ENCODE measurements at regions not wholly inside any gene's neighbourhood (a gene's known extent, or its start where the extent isn't known, plus 50 kb on each side); places are given as distances from the start of the nearest gene placed in this dataset.

- Mint-ChIP-seq H3K4me3 (no peak overlapping the region), H3K27ac (no peak overlapping the region), H3K9me3 (no peaks in the 10 kb centered on the region), H3K4me1 (ENCODE audit: low read depth) (no peaks in the 10 kb centered on the region), H3K27me3 (ENCODE audit: low read depth) (no peaks in the 10 kb centered on the region), H3K36me3 (ENCODE audit: low read depth) (no peaks in the 10 kb centered on the region)
- DNase-seq (ENCODE audit: low spot score) = no peak
Measured at GRCh38 chr1:65486613-65487012, 66.1 kb downstream of the LEPR start.

GRCh38 chr1:65489481-65489880 is 69.0 kb downstream of the LEPR start:
- Mint-ChIP-seq H3K4me1 (ENCODE audit: low read depth) (no peaks in the 10 kb centered on the region), H3K27me3 (ENCODE audit: low read depth) (no peaks in the 10 kb centered on the region), H3K9me3 (no peaks in the 10 kb centered on the region), H3K27ac (no peak overlapping the region), H3K36me3 (ENCODE audit: low read depth) (no peaks in the 10 kb centered on the region), H3K4me3 (no peak overlapping the region)
- no peak for DNase-seq (ENCODE audit: low spot score)

GRCh38 chr1:65490231-65491009 is 70.0 kb downstream of the LEPR start:
- H3K4me3 Mint-ChIP-seq = no peak overlapping the region
- no peak overlapping the region for H3K27ac Mint-ChIP-seq
- H3K9me3 Mint-ChIP-seq = no peaks in the 10 kb centered on the region
- peaks cover 3% of the 10 kb centered on the region for H3K4me1 Mint-ChIP-seq (ENCODE audit: low read depth)
- DNase-seq (ENCODE audit: low spot score) = no peak
- no peaks in the 10 kb centered on the region for H3K36me3 Mint-ChIP-seq (ENCODE audit: low read depth)
- H3K27me3 Mint-ChIP-seq (ENCODE audit: low read depth) = no peaks in the 10 kb centered on the region

GRCh38 chr1:65491472-65491871 is 71.0 kb downstream of the LEPR start:
- DNase-seq (ENCODE audit: low spot score) = no peak
- H3K36me3 Mint-ChIP-seq (ENCODE audit: low read depth) = no peaks in the 10 kb centered on the region
- H3K27ac Mint-ChIP-seq = no peak overlapping the region
- H3K27me3 Mint-ChIP-seq (ENCODE audit: low read depth) = no peaks in the 10 kb centered on the region
- no peak overlapping the region for H3K4me3 Mint-ChIP-seq
- H3K9me3 Mint-ChIP-seq = no peaks in the 10 kb centered on the region
- H3K4me1 Mint-ChIP-seq (ENCODE audit: low read depth) = peaks cover 3% of the 10 kb centered on the region

GRCh38 chr1:65493802-65494201 is 73.3 kb downstream of the LEPR start:
- no peak for DNase-seq (ENCODE audit: low spot score)
- H3K4me3 Mint-ChIP-seq = no peak overlapping the region
- H3K36me3 Mint-ChIP-seq (ENCODE audit: low read depth) = no peaks in the 10 kb centered on the region
- no peak overlapping the region for H3K27ac Mint-ChIP-seq
- no peaks in the 10 kb centered on the region for H3K27me3 Mint-ChIP-seq (ENCODE audit: low read depth)
- no peaks in the 10 kb centered on the region for H3K9me3 Mint-ChIP-seq
- peaks cover 3% of the 10 kb centered on the region for H3K4me1 Mint-ChIP-seq (ENCODE audit: low read depth)

- Mint-ChIP-seq H3K4me1 (ENCODE audit: low read depth) (peaks cover 3% of the 10 kb centered on the region), H3K27ac (no peak overlapping the region)
- no peak for DNase-seq (ENCODE audit: low spot score)
Measured at GRCh38 chr1:65494671-65495070, 74.2 kb downstream of the LEPR start.

GRCh38 chr1:65495137-65495536 is 74.7 kb downstream of the LEPR start:
- no peak overlapping the region for H3K4me3 Mint-ChIP-seq
- DNase-seq (ENCODE audit: low spot score) = no peak
- no peak overlapping the region for H3K27ac Mint-ChIP-seq
- H3K9me3 Mint-ChIP-seq = no peaks in the 10 kb centered on the region
- H3K4me1 Mint-ChIP-seq (ENCODE audit: low read depth) = peaks cover 3% of the 10 kb centered on the region
- no peaks in the 10 kb centered on the region for H3K36me3 Mint-ChIP-seq (ENCODE audit: low read depth)
- H3K27me3 Mint-ChIP-seq (ENCODE audit: low read depth) = no peaks in the 10 kb centered on the region

More at GRCh38 chr1:65494671-65495070, 74.2 kb downstream of the LEPR start:
- H3K9me3 Mint-ChIP-seq = no peaks in the 10 kb centered on the region
- no peaks in the 10 kb centered on the region for H3K36me3 Mint-ChIP-seq (ENCODE audit: low read depth)
- no peaks in the 10 kb centered on the region for H3K27me3 Mint-ChIP-seq (ENCODE audit: low read depth)
- no peak overlapping the region for H3K4me3 Mint-ChIP-seq

- Mint-ChIP-seq H3K27me3 (ENCODE audit: low read depth) (no peaks in the 10 kb centered on the region), H3K9me3 (no peaks in the 10 kb centered on the region), H3K27ac (no peak overlapping the region), H3K36me3 (ENCODE audit: low read depth) (no peaks in the 10 kb centered on the region), H3K4me3 (no peak overlapping the region), H3K4me1 (ENCODE audit: low read depth) (peaks cover 3% of the 10 kb centered on the region)
- DNase-seq (ENCODE audit: low spot score) = no peak
Measured at GRCh38 chr1:65497256-65497830, 76.9 kb downstream of the LEPR start.

- no peaks in the 10 kb centered on the region for H3K36me3 Mint-ChIP-seq (ENCODE audit: low read depth)
- H3K9me3 Mint-ChIP-seq = no peaks in the 10 kb centered on the region
- H3K27ac Mint-ChIP-seq = no peak overlapping the region
- no peaks in the 10 kb centered on the region for H3K27me3 Mint-ChIP-seq (ENCODE audit: low read depth)
- no peak for DNase-seq (ENCODE audit: low spot score)
- no peak overlapping the region for H3K4me3 Mint-ChIP-seq
- no peaks in the 10 kb centered on the region for H3K4me1 Mint-ChIP-seq (ENCODE audit: low read depth)
Measured at GRCh38 chr1:65503427-65503826, 83.0 kb downstream of the LEPR start.

- Mint-ChIP-seq H3K4me3 (no peak overlapping the region), H3K4me1 (ENCODE audit: low read depth) (no peaks in the 10 kb centered on the region), H3K27ac (no peak overlapping the region), H3K9me3 (no peaks in the 10 kb centered on the region), H3K36me3 (ENCODE audit: low read depth) (no peaks in the 10 kb centered on the region), H3K27me3 (ENCODE audit: low read depth) (no peaks in the 10 kb centered on the region)
- no peak for DNase-seq (ENCODE audit: low spot score)
Measured at GRCh38 chr1:65504263-65504662, 83.8 kb downstream of the LEPR start.

- H3K9me3 Mint-ChIP-seq = no peaks in the 10 kb centered on the region
- no peak overlapping the region for H3K27ac Mint-ChIP-seq
- no peak overlapping the region for H3K4me3 Mint-ChIP-seq
- H3K4me1 Mint-ChIP-seq (ENCODE audit: low read depth) = no peaks in the 10 kb centered on the region
- H3K36me3 Mint-ChIP-seq (ENCODE audit: low read depth) = no peaks in the 10 kb centered on the region
- no peaks in the 10 kb centered on the region for H3K27me3 Mint-ChIP-seq (ENCODE audit: low read depth)
- DNase-seq (ENCODE audit: low spot score) = no peak
Measured at GRCh38 chr1:65505547-65506300, 85.3 kb downstream of the LEPR start.

GRCh38 chr1:65508051-65508450 is 87.6 kb downstream of the LEPR start:
- no peaks in the 10 kb centered on the region for H3K4me1 Mint-ChIP-seq (ENCODE audit: low read depth)
- no peak for DNase-seq (ENCODE audit: low spot score)
- no peaks in the 10 kb centered on the region for H3K36me3 Mint-ChIP-seq (ENCODE audit: low read depth)
- no peaks in the 10 kb centered on the region for H3K9me3 Mint-ChIP-seq
- H3K4me3 Mint-ChIP-seq = no peak overlapping the region
- no peak overlapping the region for H3K27ac Mint-ChIP-seq
- H3K27me3 Mint-ChIP-seq (ENCODE audit: low read depth) = peaks cover 2% of the 10 kb centered on the region

- Mint-ChIP-seq H3K27ac (no peak overlapping the region), H3K36me3 (ENCODE audit: low read depth) (no peaks in the 10 kb centered on the region), H3K4me3 (no peak overlapping the region), H3K4me1 (ENCODE audit: low read depth) (no peaks in the 10 kb centered on the region), H3K9me3 (no peaks in the 10 kb centered on the region), H3K27me3 (ENCODE audit: low read depth) (peaks cover 2% of the 10 kb centered on the region)
- DNase-seq (ENCODE audit: low spot score) = no peak
Measured at GRCh38 chr1:65509912-65510680, 89.6 kb downstream of the LEPR start.

- Mint-ChIP-seq H3K27me3 (ENCODE audit: low read depth) (peaks cover 2% of the 10 kb centered on the region), H3K27ac (no peak overlapping the region), H3K4me3 (no peak overlapping the region), H3K4me1 (ENCODE audit: low read depth) (no peaks in the 10 kb centered on the region), H3K36me3 (ENCODE audit: low read depth) (no peaks in the 10 kb centered on the region), H3K9me3 (no peaks in the 10 kb centered on the region)
- DNase-seq (ENCODE audit: low spot score) = no peak
Measured at GRCh38 chr1:65510961-65511360, 90.5 kb downstream of the LEPR start.
